ENCODE measurements at regions not wholly inside any gene's neighbourhood (a gene's known extent, or its start where the extent isn't known, plus 50 kb on each side); places are given as distances from the start of the nearest gene placed in this dataset.
"Not testable (repeated sequence)": the region's sequence is repeated elsewhere in the genome, so short reads cannot be mapped to it uniquely, and the experiment has no call there.

DNA sequence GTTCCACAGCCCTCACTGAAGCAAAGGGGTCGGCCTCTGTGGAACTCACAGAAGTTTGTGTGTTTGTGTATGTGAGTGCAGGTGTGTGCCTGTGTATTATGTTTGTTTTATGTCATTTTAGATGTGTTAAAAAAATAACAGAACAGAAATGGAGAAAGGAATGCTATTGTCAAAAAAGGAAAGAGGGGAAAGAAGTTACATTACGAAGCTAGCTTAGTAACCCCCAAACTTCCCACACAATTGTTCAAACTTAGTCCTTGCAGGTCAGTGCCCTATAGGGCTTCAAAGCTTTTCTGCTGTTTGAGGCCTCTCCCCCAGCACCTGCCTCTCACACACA, 1505.6 kb upstream of the SLC10A2 start:
- DNase-seq = no peak

DNA sequence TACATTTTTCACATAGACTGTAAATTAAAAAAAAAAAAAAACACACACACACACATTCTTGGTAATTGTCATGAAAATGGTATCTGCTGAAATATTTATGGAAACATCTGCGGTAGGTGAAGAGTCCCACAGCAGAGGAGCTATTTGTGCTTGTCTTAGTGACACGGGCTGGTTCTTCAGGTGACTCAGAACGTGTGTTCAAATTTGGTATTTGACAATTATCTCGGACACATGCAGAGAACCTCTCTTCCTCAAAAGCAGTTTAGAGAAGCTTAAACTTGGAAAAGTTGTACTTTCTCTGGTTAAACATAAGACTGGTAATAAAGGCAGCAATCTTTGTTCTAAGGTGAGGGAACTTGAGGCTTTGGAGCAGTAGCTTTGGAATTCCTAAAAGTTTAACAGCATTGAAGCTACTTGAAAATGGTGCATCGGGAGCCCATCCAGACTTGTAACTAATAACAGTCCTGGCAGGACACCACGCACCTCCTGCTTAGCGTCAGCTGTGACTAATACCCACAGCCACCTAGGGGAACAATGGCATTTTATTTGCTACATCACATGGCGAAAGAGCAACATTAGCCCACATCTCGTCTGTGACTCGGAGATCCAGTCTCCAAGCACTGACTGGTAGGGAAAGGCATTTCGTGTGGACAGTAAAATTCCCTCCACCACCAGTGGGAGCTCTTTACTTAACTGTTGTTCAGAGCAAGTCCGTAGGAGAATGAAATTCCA, 1505.1 kb upstream of the SLC10A2 start:
- DNase-seq = peak; percentile 82

DNA sequence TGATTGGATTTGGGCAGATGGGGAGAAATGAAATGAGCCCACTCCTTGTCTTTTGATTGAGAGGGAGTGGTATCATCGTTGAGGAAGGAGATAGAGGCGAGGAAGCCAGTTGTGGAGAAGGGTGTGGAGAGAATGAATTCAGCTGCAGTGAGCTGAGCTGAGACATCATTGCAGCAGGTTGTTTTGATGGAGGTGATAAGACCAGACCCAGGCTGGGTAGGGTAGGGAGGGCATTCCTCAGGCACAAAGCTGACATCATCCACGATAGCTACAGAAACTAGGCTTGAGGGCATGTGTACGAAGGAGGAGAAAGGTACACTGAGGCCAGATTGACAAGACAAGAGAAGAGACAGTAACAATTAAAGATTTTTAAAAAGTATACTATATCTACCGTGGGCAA, 1500.9 kb upstream of the SLC10A2 start:
- no peak for DNase-seq

DNA sequence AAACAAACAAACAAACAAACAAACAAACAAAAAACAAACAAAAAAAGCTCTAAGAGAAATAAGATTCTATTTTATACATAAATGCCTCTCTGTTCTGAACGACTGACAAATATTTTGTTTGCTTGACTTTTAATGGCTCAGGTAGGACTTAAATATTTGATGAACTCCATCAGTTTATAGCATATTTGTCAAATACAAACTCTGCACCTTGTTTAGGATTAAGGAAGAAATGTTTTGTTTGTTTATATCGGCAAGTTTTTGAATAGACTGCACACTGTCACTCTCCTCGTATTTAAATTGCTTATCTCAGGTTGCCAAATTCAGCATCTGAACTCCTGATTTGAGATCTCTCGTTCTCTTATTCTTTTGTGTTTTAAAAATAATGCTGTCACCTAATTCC, 1499.7 kb upstream of the SLC10A2 start:
- DNase-seq = no peak

DNA sequence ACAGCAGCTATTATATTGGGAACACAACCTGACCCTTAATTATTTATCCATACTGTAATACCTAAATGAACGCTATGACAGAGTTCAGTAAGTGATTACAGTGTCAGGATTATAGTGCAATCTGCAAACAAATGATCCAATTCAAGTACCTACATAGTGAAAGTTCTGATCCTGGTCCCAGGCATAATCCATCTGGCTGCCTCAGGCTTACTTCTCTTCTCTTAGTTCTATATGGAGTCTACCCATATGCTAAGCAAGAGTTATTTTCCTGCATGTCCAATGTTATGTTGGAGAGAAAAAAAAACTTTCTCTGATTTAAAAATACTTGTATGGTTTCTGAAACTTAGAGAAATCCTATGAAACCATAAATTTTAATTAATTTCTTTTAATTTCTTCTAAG, 1487.7 kb upstream of the SLC10A2 start:
- no peak for DNase-seq

DNA sequence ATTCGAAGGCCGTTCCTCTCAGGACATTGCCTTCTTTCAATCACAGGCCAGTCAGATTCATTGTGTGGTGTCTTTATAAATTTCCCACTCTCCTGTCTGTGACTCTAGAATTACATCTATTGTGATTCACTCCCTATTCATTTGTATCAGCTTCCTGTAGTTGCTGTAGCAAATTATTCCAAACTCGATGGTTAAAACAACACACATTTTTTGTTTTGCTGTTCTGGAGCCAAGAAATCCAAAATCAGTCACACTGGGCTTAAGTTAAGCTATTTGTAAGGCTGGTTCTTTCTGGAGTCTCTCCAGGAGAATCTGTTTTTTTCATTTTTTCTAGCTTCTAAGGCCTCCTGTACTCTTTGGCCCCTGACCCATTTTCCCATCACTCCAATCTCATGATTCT, 1487.0 kb upstream of the SLC10A2 start:
- peak; percentile 41 for DNase-seq

DNA sequence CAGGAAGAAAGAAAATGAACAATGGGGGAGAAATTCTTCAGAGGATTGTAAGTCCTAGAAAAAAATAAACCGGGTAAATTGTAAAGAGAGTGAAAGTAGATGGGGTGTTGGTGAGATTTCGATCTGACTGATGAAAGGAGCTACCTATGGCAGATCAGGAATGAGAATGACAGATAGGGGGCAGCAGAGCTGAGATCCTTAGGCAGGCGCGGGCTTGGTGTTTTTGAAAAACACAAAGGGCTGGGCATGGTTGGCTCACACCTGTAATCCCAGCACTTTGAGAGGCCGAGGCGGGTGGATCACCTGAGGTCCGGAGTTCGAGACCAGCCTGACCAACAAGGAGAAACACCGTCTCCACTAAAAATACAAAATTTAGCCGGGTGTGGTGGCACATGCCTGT, 1468.6 kb upstream of the SLC10A2 start:
- DNase-seq = no peak

DNA sequence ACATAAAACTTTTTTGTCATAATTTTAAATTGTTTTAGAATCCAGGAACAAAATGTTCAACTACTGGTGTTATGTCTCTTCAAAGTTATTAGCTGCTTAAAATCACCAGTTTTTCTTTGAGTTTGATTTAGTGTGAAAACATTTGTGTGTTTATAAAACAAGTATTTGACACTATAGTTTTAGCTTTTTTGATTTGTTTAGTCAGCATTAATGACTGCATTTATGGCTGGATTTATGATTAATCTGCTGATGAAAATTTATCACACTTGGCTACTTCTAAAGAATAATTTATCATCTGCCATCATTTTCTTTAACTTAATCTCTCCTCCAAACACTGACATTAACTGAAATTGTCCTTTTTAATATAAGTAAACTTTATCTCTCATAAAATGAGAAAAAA, 1465.9 kb upstream of the SLC10A2 start:
- DNase-seq = no peak

DNA sequence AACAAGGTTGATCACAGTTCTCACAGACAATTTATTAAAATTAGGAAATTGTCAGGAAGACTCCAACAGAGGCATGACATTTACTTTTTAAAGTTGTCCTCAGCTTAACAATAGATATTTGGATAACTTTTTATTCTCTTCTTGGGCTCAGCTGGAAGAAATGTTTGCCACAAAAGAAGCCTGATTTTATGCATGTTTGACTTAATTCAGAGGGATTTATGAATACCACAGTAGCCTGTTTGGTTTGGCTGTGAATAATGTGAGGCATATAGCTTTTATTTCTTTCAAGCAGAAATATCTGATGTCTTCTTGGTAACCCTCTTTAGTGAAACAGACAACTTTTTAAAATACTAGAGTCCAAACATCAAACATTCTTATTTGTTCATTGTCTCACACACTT, 1464.5 kb upstream of the SLC10A2 start:
- no peak for DNase-seq

DNA sequence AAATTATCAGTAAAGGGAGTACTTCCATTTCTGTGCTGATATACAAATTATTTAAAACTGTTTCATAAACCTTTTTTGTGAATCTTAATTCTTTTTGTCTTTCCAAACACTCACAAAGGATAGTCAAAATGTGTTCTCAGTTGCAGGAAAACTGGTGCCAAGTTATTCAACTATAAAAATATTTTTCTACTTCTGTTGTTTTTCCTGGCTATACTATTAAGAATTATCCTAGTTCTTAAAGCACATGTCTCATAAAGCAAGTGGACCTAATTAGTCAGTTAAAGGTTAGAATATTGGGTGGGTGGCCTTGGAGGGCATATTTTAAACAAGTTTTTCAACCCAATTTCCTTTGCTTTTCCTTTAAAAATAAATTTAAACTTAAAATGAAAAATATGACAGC, 1460.3 kb upstream of the SLC10A2 start:
- no peak for DNase-seq

DNA sequence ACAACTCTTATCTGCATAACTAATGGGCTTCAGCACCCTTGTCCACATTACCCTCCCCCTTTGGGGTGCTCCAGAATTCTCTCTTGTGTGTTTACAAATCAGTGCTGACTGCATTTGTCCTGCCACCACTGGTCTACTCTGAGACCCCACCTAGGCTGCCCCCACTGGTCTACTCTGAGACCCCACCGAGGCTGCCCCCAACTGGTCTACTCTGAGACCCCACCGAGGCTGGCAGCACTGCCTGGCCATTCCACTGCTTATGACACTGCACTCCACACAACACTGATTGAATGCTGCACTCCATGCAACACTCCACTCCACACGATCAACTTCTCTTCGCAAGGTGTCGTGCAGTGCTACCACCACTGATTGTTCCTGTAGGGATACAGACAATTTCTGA, 1459.2 kb upstream of the SLC10A2 start:
- no peak for DNase-seq

DNA sequence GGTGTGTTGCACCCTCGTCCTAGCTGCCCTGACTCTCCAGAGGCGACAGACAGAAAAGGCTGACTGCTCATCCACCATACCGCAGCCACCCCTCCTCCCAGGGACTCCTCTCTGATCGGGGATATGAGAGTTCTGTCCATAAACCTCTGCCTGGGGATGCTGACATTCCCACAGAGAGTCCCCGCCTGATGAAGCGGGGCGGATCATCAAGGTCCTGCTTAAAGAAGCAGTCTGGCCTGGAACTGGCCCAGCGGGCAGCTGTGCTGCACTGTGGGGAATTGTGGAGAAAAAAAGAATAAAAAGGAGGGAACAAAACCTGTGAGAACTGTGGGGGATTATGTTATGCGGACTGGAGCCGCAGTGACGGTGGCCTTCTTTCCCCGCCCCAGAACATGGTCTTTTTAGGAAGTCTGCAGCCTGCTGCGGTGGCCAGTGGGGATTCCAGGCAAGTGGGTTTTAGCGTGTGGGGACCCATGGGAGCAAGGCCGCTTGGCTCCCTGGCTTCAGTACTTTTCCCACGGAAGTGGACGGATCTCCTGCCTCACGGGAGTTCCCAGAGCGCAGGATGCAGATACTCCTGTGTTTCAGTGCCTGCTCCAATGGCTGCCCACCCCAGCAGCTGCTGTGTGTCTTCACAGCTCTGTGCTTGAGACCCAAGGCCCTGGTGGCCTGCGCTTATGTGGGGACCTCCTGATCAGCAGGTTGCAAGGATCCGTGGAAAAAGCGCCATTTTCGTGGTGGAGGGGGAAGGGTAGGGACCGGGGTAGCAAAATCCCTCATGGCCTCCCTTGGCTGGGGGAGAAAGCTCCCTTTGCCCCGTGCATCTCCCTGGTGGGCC, 1456.2 kb upstream of the SLC10A2 start:
- no peak for DNase-seq

DNA sequence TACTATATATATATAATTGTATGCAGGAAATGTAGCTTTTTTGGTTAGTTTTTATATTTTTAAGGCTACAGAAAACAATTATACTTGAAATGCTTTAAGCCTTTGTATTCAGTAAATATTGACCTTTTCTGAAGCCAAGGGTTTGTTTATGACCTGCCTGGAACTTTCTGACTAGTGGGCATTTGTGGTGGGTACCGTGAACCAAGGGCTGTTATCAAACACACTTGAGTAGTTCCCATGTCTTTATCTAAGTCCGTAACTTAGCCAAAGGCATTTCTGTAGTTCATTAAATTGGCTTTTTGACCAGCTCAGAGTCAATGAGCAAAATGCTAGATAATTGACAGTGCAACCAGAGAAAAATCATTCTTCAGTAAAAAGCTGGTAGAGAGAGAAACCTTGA, 1444.2 kb upstream of the SLC10A2 start:
- no peak for DNase-seq

DNA sequence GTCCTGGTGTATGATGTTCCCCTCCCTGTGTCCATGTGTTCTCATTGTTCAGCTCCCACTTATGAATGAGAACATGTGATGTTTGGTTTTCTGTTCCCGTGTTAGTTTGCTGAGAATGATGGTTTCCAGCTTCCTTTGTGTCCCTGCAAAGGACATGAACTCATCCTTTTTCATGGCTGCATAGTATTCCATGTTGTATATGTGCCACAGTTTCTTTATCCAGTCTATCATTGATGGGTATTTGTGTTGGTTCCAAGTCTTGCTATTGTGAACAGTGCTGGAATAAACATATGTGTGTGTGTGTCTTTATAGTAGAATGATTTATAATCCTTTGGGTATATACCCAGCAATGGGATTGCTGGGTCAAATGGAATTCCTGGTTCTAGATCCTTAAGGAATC, 1427.3 kb upstream of the SLC10A2 start:
- not testable (repeated sequence) for DNase-seq

DNA sequence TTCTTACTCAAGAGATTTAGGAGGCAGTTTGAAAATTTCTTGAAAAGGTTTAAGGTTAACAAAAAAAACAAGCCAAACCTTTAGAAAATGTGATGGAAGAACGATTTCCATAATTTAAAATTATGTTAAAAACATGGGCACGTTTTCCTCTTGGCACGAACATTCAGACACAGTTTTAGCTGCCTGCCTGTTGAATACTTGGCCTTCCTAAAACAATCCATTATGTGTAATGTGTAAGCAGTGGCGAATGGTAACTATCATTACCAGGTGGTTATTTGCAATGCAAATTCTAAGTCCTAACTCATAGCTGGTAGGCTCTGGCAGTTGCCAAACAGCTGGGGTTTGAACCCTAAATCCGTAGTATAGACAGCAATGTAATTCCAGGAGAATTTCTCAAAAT, 1425.7 kb upstream of the SLC10A2 start:
- DNase-seq = no peak

DNA sequence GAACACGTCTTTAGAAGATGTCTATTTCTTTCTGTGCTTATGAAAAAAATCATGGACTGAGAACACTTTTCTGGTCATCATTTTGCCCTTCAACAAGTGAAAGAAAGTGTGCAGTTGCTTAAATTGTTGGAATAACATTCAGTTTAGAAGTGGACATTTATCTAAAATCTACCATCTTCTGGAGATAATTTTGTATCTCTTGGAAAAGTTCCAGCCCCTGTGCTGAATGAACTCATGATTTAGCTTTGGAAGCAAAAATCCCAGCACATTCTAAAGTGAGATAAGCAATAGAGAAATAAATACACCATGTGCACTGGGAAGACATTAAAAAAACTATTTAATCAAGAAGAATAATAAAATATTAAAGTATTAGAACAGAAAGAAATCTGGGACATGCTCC, 1420.8 kb upstream of the SLC10A2 start:
- DNase-seq = no peak

DNA sequence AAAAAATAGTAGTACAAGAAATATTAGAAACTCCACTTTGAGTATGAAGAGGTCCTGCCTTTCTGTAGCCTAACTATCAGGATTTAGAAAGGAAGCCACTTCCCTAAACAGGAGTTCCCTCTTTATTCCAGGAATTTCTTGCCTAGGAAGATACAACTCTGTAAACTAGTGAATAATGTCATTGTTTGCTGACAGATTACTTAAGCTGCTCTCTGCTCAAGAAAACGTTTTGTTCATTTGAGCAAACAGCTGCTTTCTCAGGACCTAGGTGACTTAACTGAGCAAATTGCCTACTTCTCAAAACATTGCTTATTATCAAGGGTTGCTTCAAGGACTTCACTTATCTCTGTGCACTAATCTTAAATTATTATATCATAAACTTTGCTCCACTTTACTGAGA, 1419.4 kb upstream of the SLC10A2 start:
- DNase-seq = no peak

DNA sequence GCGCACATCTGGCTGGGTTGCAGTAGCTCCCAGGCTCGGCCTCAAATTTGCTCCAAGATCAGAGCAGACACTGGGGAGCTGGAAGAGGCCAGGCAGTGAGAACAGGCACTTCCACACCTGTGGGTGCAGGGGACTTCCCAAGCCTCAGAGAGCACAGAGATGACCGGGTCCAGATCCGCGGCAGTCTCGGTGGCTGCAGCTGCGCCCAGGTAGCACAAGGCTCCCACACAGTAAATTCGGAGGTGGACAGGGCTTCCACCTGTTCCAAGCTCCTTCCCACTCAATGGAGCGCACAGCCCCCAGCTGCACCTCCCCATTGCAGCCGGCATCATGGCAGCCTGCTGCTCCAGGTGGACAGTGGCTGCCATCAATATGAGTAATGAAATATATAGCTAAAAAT, 1417.4 kb upstream of the SLC10A2 start:
- no peak for DNase-seq

DNA sequence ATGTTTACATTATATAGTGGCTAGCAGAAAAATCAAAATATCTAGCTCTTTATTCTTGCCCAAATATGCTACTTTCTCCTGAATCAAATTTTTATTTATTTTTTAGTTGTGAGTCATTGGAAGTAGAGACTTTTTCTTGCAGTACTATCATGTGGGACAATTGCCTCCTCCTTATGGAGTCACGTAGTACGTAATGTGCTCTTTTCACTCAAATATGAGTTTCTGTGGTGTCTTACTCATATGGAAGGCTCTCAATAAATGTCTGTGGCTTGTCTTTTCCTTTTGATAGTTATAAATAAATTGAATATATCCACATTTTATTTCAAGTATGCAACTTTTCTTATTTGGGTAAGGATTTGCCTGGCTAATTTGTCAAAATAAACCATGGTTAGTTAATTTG, 1411.0 kb upstream of the SLC10A2 start:
- peak; percentile 16 for DNase-seq

DNA sequence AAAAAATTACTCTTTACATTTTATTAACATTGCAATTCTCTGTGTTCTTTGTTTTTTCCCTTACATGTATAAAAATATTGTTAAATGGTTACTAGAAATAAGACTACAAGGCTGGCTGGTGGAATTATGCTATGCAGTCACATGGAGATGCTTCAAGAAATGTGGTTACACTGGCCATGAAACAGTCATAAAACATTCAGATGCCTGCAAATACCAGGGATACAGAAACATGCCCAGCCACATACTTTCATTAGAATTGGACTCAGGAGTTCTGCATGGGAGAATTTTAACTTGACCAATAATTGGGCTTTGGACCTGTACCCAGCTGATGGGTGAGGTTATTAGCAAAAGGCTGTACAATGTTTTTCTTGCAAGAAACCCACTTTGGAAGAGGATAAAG, 1407.7 kb upstream of the SLC10A2 start:
- DNase-seq = no peak

DNA sequence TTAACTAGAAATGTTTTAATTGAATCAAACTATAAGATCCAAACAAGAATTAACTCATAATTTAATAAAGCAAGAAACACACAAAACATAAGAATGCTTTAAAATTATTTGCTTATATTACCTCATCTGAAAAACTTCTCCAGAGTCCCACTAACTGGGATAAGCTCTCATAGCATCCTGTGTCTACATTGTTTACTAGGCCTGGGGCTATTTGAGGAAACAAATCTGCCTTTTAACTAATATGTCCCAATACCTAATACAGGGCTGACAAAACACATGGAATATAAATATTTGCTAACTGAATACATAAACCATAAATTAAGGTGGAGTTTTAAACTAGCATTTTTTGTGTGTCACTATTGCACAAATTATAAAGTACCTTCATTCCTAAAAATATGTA, 1399.8 kb upstream of the SLC10A2 start:
- DNase-seq = no peak

DNA sequence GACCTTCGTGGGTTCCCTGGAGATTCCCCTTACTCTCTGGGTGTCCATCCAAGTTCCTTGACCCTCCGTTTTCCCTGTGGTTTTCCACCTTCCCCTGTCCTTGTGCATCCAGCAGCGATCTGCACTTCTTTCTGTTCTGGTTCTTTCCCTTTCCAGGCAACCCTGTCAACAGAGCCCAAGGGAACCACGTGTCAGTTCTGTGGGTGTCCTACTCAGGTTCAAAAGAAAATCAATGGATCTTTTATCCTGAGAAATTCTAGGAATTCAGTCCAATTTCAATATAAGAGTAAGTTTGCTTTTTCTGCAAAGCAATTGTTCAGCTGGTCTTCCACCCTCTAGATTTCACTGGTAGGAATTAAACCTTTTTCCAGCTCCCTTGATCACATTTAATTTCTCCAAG, 1394.8 kb upstream of the SLC10A2 start:
- DNase-seq = no peak

DNA sequence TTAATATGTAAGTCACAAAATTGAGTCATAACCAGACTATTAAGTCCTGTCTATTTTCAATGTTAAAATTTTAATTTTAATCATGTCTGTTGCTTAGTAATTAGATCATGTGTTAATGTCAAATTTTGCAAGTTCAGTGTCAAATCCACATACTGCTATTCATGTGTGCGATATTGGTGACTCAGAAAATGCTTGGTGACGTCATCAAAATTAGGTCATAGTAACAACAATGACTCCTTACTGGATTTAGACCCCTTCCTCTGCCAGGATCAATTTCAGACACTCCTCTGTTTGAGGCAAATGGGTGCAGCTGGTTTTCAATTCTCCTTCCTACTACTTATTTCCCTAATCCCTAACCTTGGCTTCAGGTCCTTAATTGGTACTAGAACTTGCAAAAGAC, 1394.3 kb upstream of the SLC10A2 start:
- peak; percentile 2 for DNase-seq

DNA sequence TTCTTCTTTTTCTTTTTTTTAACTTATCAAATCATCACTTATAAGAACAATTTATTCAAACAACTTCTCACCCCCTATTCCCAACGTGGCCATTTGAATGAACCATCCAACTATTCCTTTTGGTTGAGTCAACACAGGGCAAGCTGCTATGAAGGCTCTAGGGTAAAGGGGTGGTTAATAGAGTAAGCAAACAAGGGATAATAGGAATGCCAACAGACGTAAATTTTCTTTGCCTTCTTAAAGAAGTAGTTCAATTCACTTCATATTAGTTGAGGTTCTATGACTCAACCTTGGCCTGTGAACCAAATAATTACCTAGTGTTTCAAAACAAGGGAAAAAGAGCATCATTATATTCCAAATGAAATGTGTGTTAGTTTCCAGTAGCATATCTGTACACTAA, 1383.8 kb upstream of the SLC10A2 start:
- no peak for DNase-seq

DNA sequence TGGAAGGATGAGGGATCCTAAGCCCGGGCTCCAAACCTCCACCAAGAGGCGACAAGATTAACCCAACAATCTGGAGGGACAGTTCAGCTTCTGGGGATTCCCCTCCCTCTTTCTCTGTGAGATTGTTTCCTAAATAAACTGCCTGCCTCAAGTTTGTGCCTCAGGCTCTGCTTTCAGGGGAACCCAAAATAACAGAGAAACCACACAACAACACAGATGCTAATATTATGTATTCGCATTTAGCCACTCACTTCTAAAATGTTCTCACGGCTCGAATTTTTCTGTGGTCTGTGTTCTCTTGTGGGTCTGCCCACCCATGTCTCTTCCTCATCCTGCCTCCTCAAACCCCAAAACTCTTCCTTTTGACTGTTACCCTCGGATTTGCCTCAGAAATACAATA, 1381.1 kb upstream of the SLC10A2 start:
- no peak for DNase-seq

All from fibroblast of skin of right quadriceps (primary cell).